Retinal pigment epithelial cell (primary cell): ENCODE measurements at regions not wholly inside any gene's neighbourhood (a gene's known extent, or its start where the extent isn't known, plus 50 kb on each side); places are given as distances from the start of the nearest gene placed in this dataset.
"Not testable (repeated sequence)": the region's sequence is repeated elsewhere in the genome, so short reads cannot be mapped to it uniquely, and the experiment has no call there.

Experiments
- DNase-seq: peaks from one replicate; pipeline ENCODE4 v3.0.0-alpha.2; 2010; ENCODE audit warnings: low read depth
- H3K4me3 ChIP-seq: 2 replicates; pipeline ENCODE4 v1.5.1; 2011; ENCODE audit warnings: mild to moderate bottlenecking, low read length, control low read depth, moderate library complexity
- CTCF ChIP-seq: conservative IDR thresholded peaks from 2 replicates; pipeline ENCODE4 v1.5.1; 2011; ENCODE audit warnings: low read depth, low read length, control low read depth, inconsistent platforms

GRCh38 chr3:139230391-139230790 is 113.4 kb upstream of the MRPS22 start:
- no peak for DNase-seq
- no peak overlapping the region for H3K4me3 ChIP-seq
- TF ChIP-seq CTCF, result no peak

- no peak for TF ChIP-seq CTCF
- H3K4me3 ChIP-seq, result no peak overlapping the region
- DNase-seq, result no peak
These were observed 112.1 kb upstream of the MRPS22 start for GRCh38 chr3:139231555-139232281.

- not testable (repeated sequence) for H3K4me3 ChIP-seq, DNase-seq
These were observed 111.5 kb upstream of the MRPS22 start for GRCh38 chr3:139232341-139232740.

GRCh38 chr3:139234491-139234890 is 109.3 kb upstream of the MRPS22 start:
- no peak for DNase-seq
- H3K4me3 ChIP-seq, result no peak overlapping the region
- no peak for TF ChIP-seq CTCF

- H3K4me3 ChIP-seq, result no peak overlapping the region
- no peak for DNase-seq
- no peak for TF ChIP-seq CTCF
These were observed 108.6 kb upstream of the MRPS22 start for GRCh38 chr3:139235192-139235591.

GRCh38 chr3:139236336-139236735 is 107.5 kb upstream of the MRPS22 start:
- TF ChIP-seq CTCF, result no peak
- no peak for DNase-seq
- no peak overlapping the region for H3K4me3 ChIP-seq

GRCh38 chr3:139238281-139239030 is 105.4 kb upstream of the MRPS22 start:
- no peak for TF ChIP-seq CTCF
- H3K4me3 ChIP-seq, result no peak overlapping the region
- no peak for DNase-seq
